ENCODE measurements at regions not wholly inside any gene's neighbourhood (a gene's known extent, or its start where the extent isn't known, plus 50 kb on each side); places are given as distances from the start of the nearest gene placed in this dataset.

GRCh38 chr11:36825251-36825650 lies 227.2 kb upstream of the RAG2 start:
- WGBS (ENCODE audit: insufficient coverage, insufficient replicate concordance, low lambda C conversion rate, missing lambda C conversion rate): 40% methylated on average over 10 of the region's 10 CpGs
- Histone ChIP-seq H3K27me3 (replicated peaks in 1 of 2; ENCODE audit: control insufficient read depth in 2 of 2, insufficient read depth in 2 of 2, low read length in 1 of 2) (no peaks in the 10 kb centered on the region), H3K9me3 (replicated peaks; ENCODE audit: control insufficient read depth, insufficient read depth, low read length) (no peaks in the 10 kb centered on the region), H2AFZ (ENCODE audit: control insufficient read depth, low read depth, low read length) (no peak overlapping the region), H3K4me3 (no peak overlapping the region), H3K4me2 (ENCODE audit: control insufficient read depth, insufficient read depth) (no peak overlapping the region), H4K20me1 (ENCODE audit: control insufficient read depth, insufficient read depth) (no peaks in the 10 kb centered on the region), H3K27ac (ENCODE audit: control insufficient read depth, insufficient read depth) (no peak overlapping the region), H3K79me2 (ENCODE audit: control insufficient read depth, insufficient read depth, low read length) (no peaks in the 10 kb centered on the region), H3K4me1 (ENCODE audit: control insufficient read depth, insufficient read depth, low read length) (no peaks in the 10 kb centered on the region), H3K9ac (ENCODE audit: control insufficient read depth, insufficient read depth, low read length) (no peak overlapping the region), H3K36me3 (ENCODE audit: control insufficient read depth in 2 of 2, insufficient read depth in 2 of 2, low read length in 1 of 2) (no peaks in the 10 kb centered on the region)
- intact Hi-C loops (cut with micrococcal nuclease; ENCODE audit: unreplicated experiment): no loop called here
- no peak for ATAC-seq
- DNase-seq (ENCODE audit: low read depth, low spot score): no peak
- ChIA-PET POLR2A (no interaction called here), SMC1A (ENCODE audit: uncharacterized antibody, unreplicated experiment) (interaction anchor here (1.0 kb wide), 1 partner anchor 19 kb away, joined by 3 read pairs; no protein-coding TSS in a partner anchor), RAD21 (ENCODE audit: unreplicated experiment) (no interaction called here), CTCF (interaction anchor here (1.0 to 1.8 kb wide), 2 partner anchors 10 to 81 kb away, joined by 3 to 8 read pairs; no protein-coding TSS in a partner anchor)
- BruUV-seq (replicated peaks): no TSS peak
- in situ Hi-C loops (cut with MboI): no loop called here
- FAIRE-seq: no peak
- TF ChIP-seq PML (IDR thresholded peaks at IDR 0.05; ENCODE audit: low read length): no peak
- TF ChIP-seq ASH2L (IDR thresholded peaks at IDR 0.05; ENCODE audit: borderline replicate concordance, low read depth): no peak
- no peak for TF ChIP-seq MXI1 (IDR thresholded peaks at IDR 0.05; ENCODE audit: low read depth, low read length)
- no peak for TF ChIP-seq TAF1 (IDR thresholded peaks at IDR 0.05; ENCODE audit: borderline replicate concordance, low read depth, low read length)
- no peak for TF ChIP-seq CTCF (IDR thresholded peaks at IDR 0.05 in 2 of 3, conservative IDR thresholded peaks at IDR 0.05 in 1 of 3; ENCODE audit: control insufficient read depth in 2 of 3, extremely low read depth in 1 of 3, insufficient read depth in 1 of 3, low read depth in 3 of 3, low read length in 3 of 3)
- no peak for TF ChIP-seq SMC3 (IDR thresholded peaks at IDR 0.05; ENCODE audit: borderline replicate concordance, low read length)
- TF ChIP-seq CBFB (IDR thresholded peaks at IDR 0.05; ENCODE audit: low read depth): no peak
- no peak for TF ChIP-seq PAX5 (IDR thresholded peaks at IDR 0.05; ENCODE audit: borderline replicate concordance, low read depth, low read length)
- no peak for TF ChIP-seq PRDM15 (CRISPR knock-in tag; IDR thresholded peaks at IDR 0.05)
- no peak for TF ChIP-seq NFYB (IDR thresholded peaks at IDR 0.05; ENCODE audit: insufficient read depth, low read depth, low read length)
- no peak for TF ChIP-seq PKNOX1 (IDR thresholded peaks at IDR 0.05)
- TF ChIP-seq TARDBP (IDR thresholded peaks at IDR 0.05; ENCODE audit: borderline replicate concordance): no peak
- TF ChIP-seq MAX (IDR thresholded peaks at IDR 0.05; ENCODE audit: low read depth, low read length): no peak
- no peak for TF ChIP-seq BCLAF1 (IDR thresholded peaks at IDR 0.05)
- TF ChIP-seq EP300 (IDR thresholded peaks at IDR 0.05; ENCODE audit: borderline replicate concordance in 1 of 2, control insufficient read depth in 1 of 2, low read depth in 2 of 2, low read length in 2 of 2): no peak

Measured in GM12878 (cell line).